ENCODE measurements at regions not wholly inside any gene's neighbourhood (a gene's known extent, or its start where the extent isn't known, plus 50 kb on each side); places are given as distances from the start of the nearest gene placed in this dataset.

GRCh38 chr6:67706388-67706787 lies 928.7 kb upstream of the ADGRB3 start:
- no peaks in the 10 kb centered on the region for H3K9me3 ChIP-seq (ENCODE audit: control insufficient read depth, insufficient read depth, low read depth, low read length)
- no peak overlapping the region for H3K4me3 ChIP-seq (ENCODE audit: low read depth, low read length)
- no peaks in the 10 kb centered on the region for H3K36me3 ChIP-seq (ENCODE audit: control insufficient read depth in 2 of 2, insufficient read depth in 1 of 2, low read length in 2 of 2)
- H3K4me1 ChIP-seq (ENCODE audit: control insufficient read depth, insufficient read depth, low read length): no peaks in the 10 kb centered on the region
- TF ChIP-seq ZNF140 (tag by site-specific recombination; IDR thresholded peaks at IDR 0.05) (no peak), ZNF596 (tag by site-specific recombination; IDR thresholded peaks at IDR 0.05) (no peak), ZNF585B (tag by site-specific recombination; IDR thresholded peaks at IDR 0.05) (no peak), ZNF555 (tag by site-specific recombination; conservative IDR thresholded peaks at IDR 0.05) (no peak), ZNF548 (tag by site-specific recombination; IDR thresholded peaks at IDR 0.05) (no peak), ZNF184 (tag by site-specific recombination; IDR thresholded peaks at IDR 0.05) (no peak), ZNF501 (tag by site-specific recombination; IDR thresholded peaks at IDR 0.05) (no peak), ZNF513 (tag by site-specific recombination; IDR thresholded peaks at IDR 0.05) (no peak), SCRT2 (tag by site-specific recombination; IDR thresholded peaks at IDR 0.05) (no peak), ZSCAN18 (tag by site-specific recombination; IDR thresholded peaks at IDR 0.05) (no peak), ZNF660 (tag by site-specific recombination; IDR thresholded peaks at IDR 0.05) (no peak), ZFP41 (tag by site-specific recombination; IDR thresholded peaks at IDR 0.05; ENCODE audit: borderline replicate concordance) (no peak), KLF16 (tag by site-specific recombination; IDR thresholded peaks at IDR 0.05) (no peak), YY1 (tag by site-specific recombination; IDR thresholded peaks at IDR 0.05) (no peak), HOXA7 (CRISPR knock-in tag; IDR thresholded peaks at IDR 0.05; ENCODE audit: borderline replicate concordance) (no peak), ZNF175 (tag by site-specific recombination; IDR thresholded peaks at IDR 0.05) (no peak), ZSCAN23 (tag by site-specific recombination; IDR thresholded peaks at IDR 0.05) (no peak), ZNF23 (tag by site-specific recombination; IDR thresholded peaks at IDR 0.05; ENCODE audit: borderline replicate concordance) (no peak)
- H3K27ac ChIP-seq (ENCODE audit: extremely low read depth, low read depth, low read length): no peak overlapping the region
- CTCF ChIA-PET: interaction anchor here (0.8 kb wide), 1 partner anchor 13 kb away, joined by 3 read pairs; no protein-coding TSS in a partner anchor
- POLR2A ChIA-PET: no interaction called here

GRCh38 chr6:67698534-67698933 lies 936.5 kb upstream of the ADGRB3 start:
- Histone ChIP-seq H3K36me3 (ENCODE audit: control insufficient read depth in 2 of 2, insufficient read depth in 1 of 2, low read length in 2 of 2) (no peaks in the 10 kb centered on the region), H3K4me1 (ENCODE audit: control insufficient read depth, insufficient read depth, low read length) (no peaks in the 10 kb centered on the region), H3K9me3 (ENCODE audit: control insufficient read depth, insufficient read depth, low read depth, low read length) (no peaks in the 10 kb centered on the region), H3K4me3 (ENCODE audit: low read depth, low read length) (no peak overlapping the region), H3K27ac (ENCODE audit: extremely low read depth, low read depth, low read length) (no peak overlapping the region)
- ChIA-PET CTCF (no interaction called here), POLR2A (no interaction called here)
- TF ChIP-seq WT1 (tag by site-specific recombination; IDR thresholded peaks at IDR 0.05): no peak
- no peak for TF ChIP-seq ZNF148 (tag by site-specific recombination; IDR thresholded peaks at IDR 0.05; ENCODE audit: borderline replicate concordance)
- no peak for TF ChIP-seq ZNF830 (tag by site-specific recombination; IDR thresholded peaks at IDR 0.05; ENCODE audit: low read depth)
- no peak for TF ChIP-seq ZNF501 (tag by site-specific recombination; IDR thresholded peaks at IDR 0.05)
- no peak for TF ChIP-seq ZNF664 (tag by site-specific recombination; IDR thresholded peaks at IDR 0.05)
- no peak for TF ChIP-seq ZNF677 (tag by site-specific recombination; IDR thresholded peaks at IDR 0.05)
- TF ChIP-seq ZNF639 (tag by site-specific recombination; IDR thresholded peaks at IDR 0.05): no peak
- TF ChIP-seq ZNF138 (tag by site-specific recombination; IDR thresholded peaks at IDR 0.05; ENCODE audit: borderline replicate concordance): no peak
- TF ChIP-seq ZNF362 (tag by site-specific recombination; IDR thresholded peaks at IDR 0.05): no peak

Data from HEK293 (cell line).